Activated T-cell treated with anti-CD3 and anti-CD28 coated beads for 4 hours (primary cell): ENCODE measurements at regions not wholly inside any gene's neighbourhood (a gene's known extent, or its start where the extent isn't known, plus 50 kb on each side); places are given as distances from the start of the nearest gene placed in this dataset.
"Not testable (repeated sequence)": the region's sequence is repeated elsewhere in the genome, so short reads cannot be mapped to it uniquely, and the experiment has no call there.

Experiments used
- DNase-seq: peaks from one replicate; pipeline ENCODE4 v3.0.0-alpha.2; 2020

DNA sequence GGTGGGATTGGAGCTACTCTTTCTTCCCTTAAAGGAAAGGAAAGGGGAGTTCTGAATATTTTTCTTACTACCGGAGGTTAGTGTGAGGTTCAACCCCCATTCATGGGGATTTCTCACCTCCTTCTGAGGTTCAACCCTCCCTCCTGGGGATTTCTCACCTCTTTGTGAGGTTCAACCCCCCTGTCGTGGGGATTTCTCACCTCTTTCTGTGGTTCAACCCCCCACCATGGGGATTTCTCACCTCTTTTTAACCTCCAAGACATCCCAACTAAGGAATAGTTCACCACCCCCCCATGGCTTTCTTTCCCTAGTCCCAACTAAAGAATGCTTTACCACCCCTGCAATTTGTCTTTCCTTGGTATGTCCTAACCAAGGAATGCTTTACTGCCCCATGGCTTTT is 520.3 kb downstream of the EDEM1 start:
- DNase-seq: no peak

DNA sequence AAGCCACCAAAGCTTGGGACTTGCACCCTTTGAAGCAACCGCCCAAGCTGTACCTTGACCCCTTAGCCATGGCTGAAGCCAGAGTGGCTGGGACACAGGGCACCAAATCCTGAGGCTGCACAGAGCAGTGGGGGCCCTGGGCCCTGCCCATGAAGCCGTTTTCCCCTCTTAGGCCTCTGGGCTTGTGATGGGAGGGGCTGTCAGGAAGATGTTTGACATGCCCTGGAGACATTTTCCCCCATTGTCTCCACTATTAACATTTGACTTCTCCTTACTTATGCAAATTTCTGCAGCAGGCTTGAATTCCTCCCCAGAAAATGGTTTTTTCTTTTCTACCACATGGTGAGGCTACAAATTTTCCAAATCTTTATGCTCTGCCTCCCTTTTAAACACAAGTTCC is 522.2 kb downstream of the EDEM1 start:
- DNase-seq: no peak

DNA sequence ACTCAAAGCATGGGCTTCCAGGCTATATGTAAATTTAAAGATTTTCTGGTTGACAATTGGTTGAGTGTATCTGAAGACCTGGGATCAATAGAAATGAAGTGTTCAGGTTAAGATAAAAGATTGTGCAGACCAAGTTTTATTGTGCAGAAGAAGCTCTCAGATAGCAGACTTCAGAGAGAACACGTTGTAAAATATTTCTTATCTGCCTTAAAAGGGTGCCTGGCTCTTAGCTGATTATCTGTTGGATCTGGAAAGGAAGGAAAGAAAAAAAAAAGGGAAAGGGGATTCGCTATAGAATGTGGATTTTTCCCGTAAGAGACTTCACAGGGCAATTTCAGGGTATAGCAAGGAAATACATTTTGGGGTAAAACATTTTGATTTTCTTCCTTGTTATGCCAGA is 523.2 kb downstream of the EDEM1 start:
- no peak for DNase-seq

DNA sequence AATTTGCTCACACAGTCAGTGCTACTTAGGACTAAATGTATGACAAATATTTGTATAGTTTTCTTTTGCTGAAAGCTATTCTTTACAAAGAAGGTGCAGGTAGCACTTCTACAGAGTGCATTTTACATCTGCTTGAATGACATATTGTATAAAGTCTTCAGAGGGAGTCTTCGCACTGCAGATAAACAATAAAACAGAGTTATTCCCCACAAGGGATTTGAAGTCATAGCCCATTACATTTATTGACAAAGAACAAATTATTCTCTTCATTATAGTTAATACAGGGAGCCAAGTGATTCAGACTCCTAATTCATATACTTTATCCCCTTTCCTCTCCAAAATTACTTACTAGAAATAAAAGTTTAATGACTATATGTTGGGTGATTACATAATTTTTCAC is 529.7 kb downstream of the EDEM1 start:
- DNase-seq: no peak

DNA sequence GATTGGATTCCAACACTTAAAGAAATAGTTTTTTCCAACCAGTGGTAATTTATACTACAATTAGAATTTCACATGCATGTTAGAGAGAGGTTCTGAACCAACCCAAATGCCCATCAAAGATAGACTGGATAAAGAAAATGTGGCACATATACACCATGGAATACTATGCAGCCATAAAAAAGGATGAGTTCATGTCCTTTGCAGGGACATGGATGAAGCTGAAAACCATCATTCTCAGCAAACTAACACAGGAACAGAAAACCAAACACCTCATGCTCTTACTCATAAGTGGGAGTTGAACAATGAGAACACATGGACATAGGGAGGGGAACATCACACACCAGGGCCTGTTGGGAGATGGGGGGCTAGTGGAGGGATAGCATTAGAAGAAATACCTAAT is 532.2 kb downstream of the EDEM1 start:
- DNase-seq: not testable (repeated sequence)

DNA sequence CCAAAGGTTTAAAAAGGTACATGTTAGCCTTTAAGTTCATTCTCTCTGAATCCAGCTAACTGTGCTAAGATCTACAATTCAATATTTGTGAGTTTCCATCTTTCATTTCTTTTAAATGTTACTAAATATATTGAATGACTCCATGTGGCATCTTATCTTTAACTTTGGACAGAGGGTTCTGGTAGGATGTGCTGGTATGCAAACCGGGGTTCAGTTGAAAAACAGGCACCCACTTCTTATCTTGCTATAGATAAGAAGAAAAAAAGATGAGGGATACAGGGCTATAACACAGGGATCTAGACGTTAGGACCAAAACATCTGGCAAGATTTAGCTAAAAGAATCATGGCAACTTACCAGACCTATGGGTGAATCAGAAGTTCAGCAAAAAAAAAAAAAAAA is 538.3 kb downstream of the EDEM1 start:
- no peak for DNase-seq

DNA sequence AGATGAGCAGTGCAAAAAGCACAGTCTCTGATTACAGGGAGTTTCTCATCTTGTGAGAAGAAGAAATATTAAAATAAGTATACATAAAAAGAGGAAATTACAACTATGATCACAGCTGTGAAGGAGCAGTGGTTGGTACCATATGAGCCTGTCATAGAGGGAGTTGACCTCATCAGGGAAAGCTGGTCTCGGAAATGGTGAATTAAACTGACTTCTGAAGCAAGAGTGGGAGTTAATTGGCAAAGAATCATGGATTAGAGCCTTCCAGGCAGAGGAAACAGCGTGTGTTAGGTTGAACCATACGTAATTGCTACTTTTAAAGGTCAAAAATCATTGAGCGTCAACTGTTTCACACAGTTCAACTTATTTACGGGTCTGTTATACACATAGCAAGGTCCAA is 539.1 kb downstream of the EDEM1 start:
- no peak for DNase-seq

DNA sequence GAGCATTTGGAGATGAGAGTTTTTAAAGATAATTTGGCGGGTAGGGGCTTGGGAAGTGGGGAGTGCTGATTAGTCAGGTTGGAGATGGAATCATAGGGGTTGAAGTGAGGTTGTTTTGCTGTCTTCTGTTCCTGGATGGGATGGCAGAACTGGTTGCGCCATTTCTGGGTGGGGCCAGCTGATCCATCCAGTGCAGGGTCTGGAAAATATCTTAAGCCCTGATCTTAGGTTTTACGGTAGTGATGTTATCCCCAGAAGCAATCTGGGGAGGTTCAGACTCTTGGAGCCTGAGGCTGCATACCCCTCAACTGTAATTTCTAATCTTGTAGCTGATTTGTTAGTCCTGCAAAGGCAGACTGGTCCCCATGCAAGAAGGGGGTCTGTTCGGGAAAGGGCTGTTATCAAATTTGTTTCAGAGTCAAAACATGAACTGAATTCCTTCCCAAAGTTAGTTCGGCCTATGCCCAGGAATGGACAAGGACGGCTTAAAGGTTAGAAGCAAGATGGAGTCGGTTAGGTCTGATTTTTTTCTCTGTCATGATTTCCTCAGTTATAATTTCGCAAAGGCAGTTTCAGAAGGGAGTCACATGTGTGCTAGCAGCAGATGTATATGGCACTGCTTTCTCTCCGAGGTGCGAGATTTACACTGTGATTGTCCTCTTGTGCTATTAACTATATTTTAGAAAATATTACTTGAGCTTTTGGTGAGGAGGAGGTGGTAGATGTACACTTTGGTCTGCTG is 540.4 kb downstream of the EDEM1 start:
- no peak for DNase-seq

DNA sequence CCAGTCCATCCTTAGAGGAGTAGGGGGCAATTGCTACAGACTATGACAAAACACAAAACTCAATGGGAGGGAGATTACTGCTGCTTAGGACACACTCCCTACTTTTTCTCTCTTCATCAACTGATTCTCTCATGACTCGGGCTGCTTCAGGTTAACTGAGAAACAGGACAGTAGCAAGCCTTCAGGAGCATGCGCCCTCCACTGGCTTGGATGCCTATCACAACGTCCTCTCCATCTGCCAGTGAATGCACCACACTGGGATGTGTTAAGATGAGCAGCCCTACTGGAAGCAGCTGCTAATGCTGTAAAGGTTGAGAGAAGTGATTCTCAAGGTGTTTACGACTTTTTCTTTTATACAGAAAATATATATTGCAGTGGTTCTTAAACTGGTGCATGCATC is 542.3 kb downstream of the EDEM1 start:
- no peak for DNase-seq

DNA sequence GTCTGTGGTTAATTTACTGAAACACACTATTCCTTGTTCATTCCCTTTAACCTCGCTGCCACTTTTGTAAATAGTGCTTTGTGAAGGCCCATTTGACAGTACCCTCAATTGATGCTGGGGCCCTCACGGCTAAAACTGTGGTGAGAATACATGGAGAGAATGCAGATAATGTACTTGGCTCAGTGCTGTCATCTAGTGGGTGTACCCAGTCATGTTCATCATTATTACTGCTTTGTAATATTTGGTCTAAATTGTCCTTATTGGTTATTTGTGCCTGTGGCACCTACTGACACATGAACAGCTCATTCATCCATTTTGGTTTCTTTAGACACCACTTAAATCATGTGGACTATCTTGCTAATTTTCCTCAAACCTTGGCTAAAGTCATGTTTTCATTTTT is 543.6 kb downstream of the EDEM1 start:
- no peak for DNase-seq

DNA sequence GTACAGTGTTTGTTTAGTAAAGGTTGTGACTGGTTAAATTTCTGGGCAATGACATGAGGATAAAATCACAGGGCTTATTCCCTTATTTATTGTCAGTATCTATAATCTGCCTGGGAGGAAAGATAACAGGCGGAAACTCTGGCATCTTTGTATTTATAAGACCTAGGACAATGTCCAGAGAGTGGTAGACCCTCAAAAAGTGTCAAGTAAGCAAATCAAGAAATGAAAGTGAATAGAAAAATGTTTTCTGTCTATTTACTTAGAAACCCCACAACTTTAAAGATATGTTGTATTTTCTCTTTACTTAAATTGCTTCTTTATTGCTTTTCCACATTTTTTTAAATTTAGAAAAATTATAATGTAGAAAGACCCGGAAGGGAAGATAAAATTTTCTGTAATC is 544.6 kb downstream of the EDEM1 start:
- DNase-seq: no peak

DNA sequence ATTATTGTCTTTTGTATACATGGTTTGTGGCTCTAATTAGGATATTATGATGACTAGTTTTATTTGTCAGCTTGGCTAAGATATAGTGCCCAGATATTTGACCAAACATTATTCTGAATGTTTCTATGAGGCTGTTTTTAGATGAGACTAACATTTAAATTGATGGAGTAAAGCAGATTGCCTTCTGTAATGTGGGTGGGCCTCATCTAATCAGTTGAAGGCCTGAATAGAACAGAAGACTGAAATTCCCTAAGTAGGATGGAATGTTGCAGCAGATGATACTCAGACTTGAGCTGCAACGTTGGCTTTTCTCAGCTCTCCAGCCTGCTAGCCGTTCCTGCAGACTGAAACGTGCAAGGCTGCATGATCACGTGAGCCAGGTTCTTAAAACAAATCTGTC is 546.5 kb downstream of the EDEM1 start:
- no peak for DNase-seq

DNA sequence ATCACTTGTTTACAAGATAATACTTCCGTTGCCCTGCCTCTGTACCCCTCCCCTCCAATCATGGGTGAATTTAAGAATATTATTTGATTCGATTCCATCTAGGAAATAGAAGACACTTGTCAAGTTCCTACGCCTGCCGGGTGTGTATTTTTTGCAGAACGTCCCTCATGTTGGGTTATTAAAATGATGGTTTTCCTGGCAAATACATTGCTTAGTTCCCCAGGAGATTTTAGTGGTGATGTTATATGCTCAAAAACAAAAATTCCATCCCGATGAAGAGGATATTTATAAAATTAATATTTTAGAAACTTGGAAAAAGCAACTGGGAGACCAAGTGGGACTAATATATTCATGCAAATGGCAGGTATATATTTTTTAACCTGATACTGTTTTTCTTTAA is 548.4 kb downstream of the EDEM1 start:
- DNase-seq: no peak

DNA sequence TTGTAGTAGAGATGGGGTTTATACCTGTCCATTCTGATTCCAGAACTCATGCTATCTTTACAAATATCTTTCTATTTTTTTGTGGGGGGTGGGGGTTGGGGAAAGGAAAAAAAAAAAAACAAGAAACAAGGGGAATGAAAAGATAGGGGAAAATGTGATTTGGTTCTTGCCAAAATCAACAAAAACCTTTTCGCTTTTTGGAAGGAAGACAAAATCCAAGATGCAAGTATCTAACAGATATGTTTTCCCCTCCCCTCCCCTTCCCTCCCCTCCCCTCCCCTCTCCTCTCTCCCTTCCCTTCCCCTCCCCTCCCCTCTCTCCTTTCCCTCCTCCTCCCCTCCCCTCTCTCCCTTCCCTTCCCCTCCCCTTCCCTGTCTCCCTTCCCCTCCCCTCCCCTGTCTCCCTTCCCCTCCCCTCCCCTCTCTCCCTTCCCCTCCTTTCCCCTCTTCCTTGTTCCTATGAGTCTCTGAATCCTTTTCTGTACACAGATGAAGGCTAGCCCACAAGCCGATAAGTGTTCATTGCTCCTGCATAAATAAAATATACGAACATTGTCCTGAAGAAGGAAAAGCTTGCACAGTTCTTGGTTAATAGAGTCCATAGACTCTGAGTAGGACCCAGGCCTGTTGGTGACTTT is 551.9 kb downstream of the EDEM1 start:
- DNase-seq: no peak

DNA sequence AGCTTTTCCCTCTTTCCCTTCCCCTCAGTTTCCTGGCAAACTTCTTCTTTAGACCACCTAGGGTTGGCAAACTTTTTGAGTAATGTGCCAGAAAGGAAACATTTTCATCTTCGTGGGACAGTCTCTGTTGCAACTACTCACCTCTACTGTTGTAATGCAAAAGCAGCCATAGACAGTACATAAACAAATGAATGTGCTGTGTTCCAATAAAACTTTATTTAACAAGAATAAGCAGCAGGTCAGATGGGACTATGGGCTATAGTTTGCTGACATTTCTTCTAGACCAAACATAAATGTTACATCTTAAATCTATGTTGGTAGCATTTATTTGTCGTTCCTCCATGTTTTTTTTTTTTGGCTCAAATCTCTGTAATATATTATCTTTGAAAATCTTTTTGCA is 552.4 kb downstream of the EDEM1 start:
- DNase-seq: no peak

DNA sequence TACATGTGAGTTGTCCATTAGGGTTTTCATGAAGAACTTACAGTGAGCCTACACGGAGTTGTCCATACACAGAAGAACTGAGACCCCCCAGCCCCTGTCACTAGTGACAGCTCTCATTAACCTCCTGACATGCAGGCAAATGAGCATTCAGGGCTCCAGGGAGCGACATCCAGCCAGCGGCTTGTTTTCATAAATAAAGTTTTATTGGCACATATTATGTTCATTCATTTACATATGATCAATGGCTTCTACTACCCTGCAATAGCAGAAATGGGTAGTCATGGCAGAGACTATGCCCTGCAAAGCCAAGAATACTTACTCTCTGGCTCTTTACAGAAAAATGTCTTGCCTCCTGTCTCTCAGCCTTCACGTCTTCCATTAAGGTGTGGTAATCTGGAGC is 553.5 kb downstream of the EDEM1 start:
- no peak for DNase-seq

DNA sequence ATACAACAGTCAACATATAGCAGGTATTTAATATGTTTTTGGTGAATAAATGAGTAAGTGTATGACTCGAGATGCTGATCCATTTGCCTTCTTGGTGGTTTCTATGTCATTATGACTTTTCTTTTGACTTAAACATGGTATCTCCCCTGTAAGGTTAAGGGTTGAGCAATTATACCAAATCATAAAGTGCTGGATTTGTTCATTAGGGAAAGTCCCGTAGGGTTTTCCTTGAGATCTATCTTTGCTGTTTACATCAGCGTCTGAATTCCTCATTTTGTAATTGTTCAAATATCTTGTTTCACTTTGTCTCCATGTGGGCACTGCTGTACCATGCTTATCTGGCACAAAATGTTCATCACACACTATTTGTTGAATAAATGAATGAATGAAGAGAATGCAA is 562.6 kb downstream of the EDEM1 start:
- no peak for DNase-seq

DNA sequence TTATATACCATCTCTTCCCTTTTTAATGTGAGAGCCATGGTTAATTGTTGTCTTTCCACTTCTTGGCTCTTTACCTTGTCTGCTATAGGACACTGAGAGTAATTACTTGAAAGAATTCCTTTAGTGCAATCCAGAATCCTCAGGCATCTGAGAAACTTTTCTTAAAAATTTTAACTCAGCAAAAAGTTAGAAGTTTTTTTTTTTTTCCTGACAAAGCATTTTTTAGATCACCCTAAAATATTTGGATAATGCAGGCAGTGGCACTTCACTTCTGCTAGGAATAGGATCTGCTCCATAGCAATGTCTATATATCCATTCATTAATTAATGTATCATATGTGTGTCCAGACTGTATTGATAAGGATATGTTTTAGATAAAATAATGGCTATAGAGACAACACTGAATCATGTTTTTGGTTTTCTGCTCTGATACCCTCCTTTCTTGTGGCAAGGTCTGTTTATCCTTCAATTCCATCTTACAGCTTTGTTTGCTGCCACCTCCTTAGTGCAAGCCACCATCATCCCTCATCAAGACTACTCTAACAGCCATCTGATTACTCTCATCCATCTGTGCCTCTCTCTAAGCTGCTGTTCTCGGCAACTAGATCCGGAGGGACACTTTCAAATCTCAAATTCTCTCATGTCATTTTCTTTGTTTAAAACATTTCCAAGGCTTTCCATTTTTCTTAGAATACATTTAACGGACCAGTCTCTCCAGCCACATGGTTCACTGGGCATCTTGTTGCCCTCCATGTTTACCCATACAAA is 563.5 kb downstream of the EDEM1 start:
- no peak for DNase-seq

DNA sequence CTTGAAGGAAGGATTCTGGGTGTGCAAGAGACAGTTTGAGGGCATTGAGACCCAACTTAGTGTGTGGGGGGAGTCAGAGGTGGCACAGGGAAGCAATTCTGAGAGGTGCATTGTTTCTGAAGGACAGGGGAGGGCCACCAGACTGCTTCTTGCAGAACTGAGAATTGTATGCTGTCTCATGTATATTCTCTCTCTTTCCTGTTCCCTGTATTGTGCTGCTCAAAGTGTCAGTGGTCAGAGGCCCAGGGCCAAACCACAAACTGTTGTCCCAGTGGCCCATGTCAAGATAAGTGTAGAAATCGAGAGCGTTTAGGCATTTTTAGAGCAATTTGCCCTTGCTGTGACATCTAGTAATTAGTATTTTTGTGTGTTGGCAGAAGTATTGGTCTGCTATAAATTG is 567.1 kb downstream of the EDEM1 start:
- no peak for DNase-seq

DNA sequence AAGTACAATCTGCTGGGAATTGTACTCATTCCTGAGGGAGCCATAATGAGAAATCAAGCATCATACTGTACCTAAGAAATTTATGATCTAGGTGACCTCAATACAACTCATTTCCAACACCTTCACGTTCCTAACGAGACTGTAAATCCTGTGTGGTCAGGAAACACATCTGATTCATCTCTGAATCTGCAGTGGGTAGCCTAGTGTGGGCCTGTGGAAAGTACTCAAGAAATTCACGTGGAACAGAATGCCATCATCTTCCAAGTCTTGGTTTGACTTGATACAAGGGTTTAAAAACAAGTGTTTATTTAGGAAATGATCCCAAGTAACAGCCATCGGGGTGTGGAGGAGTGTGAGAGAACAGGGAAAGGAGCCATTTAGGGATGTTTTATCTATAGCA is 568.9 kb downstream of the EDEM1 start:
- no peak for DNase-seq

DNA sequence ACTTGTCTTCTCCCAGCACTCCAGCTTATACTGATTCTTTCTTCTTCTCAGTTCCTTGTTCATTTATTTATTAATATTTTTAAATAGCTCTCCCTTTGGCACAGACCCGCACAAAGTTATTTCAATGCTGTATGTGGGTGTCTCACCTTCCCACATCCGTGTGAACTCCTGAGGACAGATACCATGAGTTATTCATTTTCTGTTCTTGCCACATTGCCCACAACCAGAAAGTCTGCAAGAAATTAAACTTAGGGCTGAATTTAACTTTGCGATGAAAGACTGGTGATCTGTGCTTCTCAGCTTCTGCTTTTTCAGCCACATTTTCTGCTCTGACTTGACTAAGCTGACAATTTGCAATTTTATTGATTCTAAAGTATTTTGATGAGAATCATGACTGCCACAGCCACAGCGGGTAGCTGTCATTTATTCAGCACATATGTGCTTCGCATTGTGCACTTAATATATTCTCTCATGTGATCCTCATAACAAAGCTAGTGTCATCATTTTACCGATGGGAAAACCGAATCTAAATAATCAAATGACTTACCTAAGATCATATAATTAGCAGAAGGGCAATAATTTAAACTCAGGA is 569.8 kb downstream of the EDEM1 start:
- DNase-seq: no peak

DNA sequence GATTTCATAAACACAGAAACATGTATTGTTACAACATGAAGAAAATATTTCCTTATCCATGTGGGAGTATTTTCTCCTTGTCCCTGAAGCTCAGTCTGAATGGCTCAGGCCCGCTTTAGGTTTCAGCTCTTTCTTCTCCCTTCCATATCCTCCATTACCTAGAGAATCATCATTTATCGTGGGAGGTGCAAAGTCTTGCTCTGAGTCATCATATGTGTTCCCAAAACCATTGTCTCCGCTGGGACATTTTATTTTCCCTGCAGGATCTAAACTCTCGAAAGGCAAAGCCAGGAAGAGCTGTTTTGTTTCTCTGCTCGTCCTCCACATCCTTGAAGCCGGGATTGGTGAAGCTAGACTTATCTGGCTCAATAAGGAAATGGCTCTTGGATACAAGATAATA is 571.2 kb downstream of the EDEM1 start:
- DNase-seq: no peak

DNA sequence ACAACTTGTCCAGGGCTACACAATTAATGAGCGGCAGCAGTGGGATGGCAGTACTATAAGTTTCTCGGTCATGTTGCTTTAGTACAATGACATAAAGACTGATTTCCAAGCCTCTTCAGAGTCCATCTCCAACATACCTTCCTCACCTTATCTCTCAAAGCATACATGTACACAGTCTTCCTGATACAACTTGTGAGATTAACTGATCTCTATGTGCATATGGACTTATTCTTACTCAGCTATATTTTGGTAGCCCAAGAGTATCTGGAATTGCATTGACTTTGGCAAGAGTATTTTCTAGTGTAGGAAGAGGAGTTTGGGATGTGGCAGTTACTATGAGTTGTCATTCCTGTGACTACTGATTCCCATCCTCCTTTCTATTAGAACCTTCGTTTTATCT is 575.0 kb downstream of the EDEM1 start:
- DNase-seq: no peak

DNA sequence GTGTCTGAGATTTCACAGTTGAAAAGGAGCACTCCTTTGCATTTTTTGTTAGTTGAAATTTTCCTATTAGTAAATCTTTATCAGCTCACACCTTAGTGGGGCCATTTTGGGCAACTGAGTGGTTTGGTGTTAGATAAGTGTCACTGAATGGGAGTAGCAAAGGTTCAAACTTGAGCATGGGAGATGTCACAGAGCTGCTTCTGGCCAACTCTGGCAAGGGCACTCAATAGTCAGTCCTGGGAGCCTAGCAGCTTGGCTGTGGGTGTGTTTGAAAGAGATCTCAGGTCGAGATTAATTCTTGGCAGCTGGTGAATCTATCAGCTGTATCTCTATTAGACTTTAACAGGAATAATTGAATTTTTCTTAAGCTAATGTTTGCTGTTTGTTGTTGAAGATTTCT is 579.3 kb downstream of the EDEM1 start:
- DNase-seq: no peak
